ENCODE measurements at regions not wholly inside any gene's neighbourhood (a gene's known extent, or its start where the extent isn't known, plus 50 kb on each side); places are given as distances from the start of the nearest gene placed in this dataset.

DNA sequence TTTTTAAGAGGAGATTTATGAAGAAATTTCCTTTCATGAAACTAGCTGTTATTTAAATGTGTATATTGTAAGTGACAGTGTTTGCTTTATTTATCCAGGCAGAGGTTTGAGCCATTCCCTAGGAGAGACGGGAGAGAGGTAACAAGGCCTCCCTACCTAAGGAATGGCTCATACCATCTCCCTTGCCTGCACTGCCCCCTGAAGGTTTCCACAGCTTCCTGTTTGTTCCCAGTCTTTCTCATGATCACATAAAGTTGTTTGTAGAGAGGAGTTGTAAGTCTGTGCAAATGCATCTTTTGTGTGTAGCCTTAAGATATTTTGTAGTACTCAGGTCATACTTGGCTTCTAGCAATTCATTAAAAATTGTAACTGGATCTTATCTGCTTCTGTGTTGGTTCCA lies 1504.5 kb upstream of the PCDH10 start (continued):
- TF ChIP-seq HNF4A (conservative IDR thresholded peaks at IDR 0.05) (no peak), HNF4G (IDR thresholded peaks at IDR 0.05) (no peak), TAF1 (conservative IDR thresholded peaks at IDR 0.05) (no peak)
- TF ChIP-seq, protein P1, sequence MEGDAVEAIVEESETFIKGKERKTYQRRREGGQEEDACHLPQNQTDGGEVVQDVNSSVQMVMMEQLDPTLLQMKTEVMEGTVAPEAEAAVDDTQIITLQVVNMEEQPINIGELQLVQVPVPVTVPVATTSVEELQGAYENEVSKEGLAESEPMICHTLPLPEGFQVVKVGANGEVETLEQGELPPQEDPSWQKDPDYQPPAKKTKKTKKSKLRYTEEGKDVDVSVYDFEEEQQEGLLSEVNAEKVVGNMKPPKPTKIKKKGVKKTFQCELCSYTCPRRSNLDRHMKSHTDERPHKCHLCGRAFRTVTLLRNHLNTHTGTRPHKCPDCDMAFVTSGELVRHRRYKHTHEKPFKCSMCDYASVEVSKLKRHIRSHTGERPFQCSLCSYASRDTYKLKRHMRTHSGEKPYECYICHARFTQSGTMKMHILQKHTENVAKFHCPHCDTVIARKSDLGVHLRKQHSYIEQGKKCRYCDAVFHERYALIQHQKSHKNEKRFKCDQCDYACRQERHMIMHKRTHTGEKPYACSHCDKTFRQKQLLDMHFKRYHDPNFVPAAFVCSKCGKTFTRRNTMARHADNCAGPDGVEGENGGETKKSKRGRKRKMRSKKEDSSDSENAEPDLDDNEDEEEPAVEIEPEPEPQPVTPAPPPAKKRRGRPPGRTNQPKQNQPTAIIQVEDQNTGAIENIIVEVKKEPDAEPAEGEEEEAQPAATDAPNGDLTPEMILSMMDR (IDR thresholded peaks at IDR 0.05; ENCODE audit: low read depth, low read length, missing input control): no peak

GRCh38 chr4:131649227-131649626 lies 1499.9 kb upstream of the PCDH10 start:
- Histone ChIP-seq H3K9ac (ENCODE audit: low read depth in 1 of 2, low read length in 2 of 2) (no peak overlapping the region), H3K4me3 (ENCODE audit: low read depth in 1 of 3, low read length in 3 of 3) (no peak overlapping the region), H3K4me1 (ENCODE audit: control insufficient read depth in 4 of 4, insufficient read depth in 4 of 4, low read length in 3 of 4) (no peaks in the 10 kb centered on the region), H3K36me3 (ENCODE audit: control insufficient read depth in 4 of 4, insufficient read depth in 3 of 4, low read depth in 1 of 4, low read length in 3 of 4) (no peaks in the 10 kb centered on the region), H3K27me3 (ENCODE audit: control insufficient read depth in 4 of 4, insufficient read depth in 4 of 4, low read length in 3 of 4) (no peaks in the 10 kb centered on the region), H3K9me3 (ENCODE audit: control insufficient read depth in 4 of 4, low read length in 3 of 4) (no peaks in the 10 kb centered on the region), H3K27ac (ENCODE audit: low read depth in 1 of 2, low read length in 2 of 2) (no peak overlapping the region)
- no peak for TF ChIP-seq YY1 (IDR thresholded peaks at IDR 0.05)
- no peak for TF ChIP-seq ATF3 (IDR thresholded peaks at IDR 0.05)
- TF ChIP-seq SP1 (IDR thresholded peaks at IDR 0.05): no peak
- TF ChIP-seq, protein P1 (IDR thresholded peaks at IDR 0.05; ENCODE audit: low read depth, low read length, missing input control): no peak
- no peak for TF ChIP-seq RXRA (IDR thresholded peaks at IDR 0.05)
- TF ChIP-seq HNF4A (conservative IDR thresholded peaks at IDR 0.05): no peak
- TF ChIP-seq, protein P2, sequence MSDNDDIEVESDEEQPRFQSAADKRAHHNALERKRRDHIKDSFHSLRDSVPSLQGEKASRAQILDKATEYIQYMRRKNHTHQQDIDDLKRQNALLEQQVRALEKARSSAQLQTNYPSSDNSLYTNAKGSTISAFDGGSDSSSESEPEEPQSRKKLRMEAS (IDR thresholded peaks at IDR 0.05): no peak
- TF ChIP-seq REST (IDR thresholded peaks at IDR 0.05): no peak
- no peak for TF ChIP-seq ZBTB33 (IDR thresholded peaks at IDR 0.05)
- no peak for TF ChIP-seq EGR1 (IDR thresholded peaks at IDR 0.05; ENCODE audit: low read depth in 2 of 2)
- no peak for TF ChIP-seq GABPA (IDR thresholded peaks at IDR 0.05 in 1 of 2, conservative IDR thresholded peaks at IDR 0.05 in 1 of 2)
- TF ChIP-seq FOXA1 (IDR thresholded peaks at IDR 0.05): no peak
- TF ChIP-seq TAF1 (conservative IDR thresholded peaks at IDR 0.05): no peak
- no peak for TF ChIP-seq NR2F2 (IDR thresholded peaks at IDR 0.05)
- TF ChIP-seq HNF4G (IDR thresholded peaks at IDR 0.05): no peak
- TF ChIP-seq FOXA2 (IDR thresholded peaks at IDR 0.05): no peak
- no peak for TF ChIP-seq JUND (IDR thresholded peaks at IDR 0.05)
- no peak for DNase-seq (ENCODE audit: low spot score)
- WGBS: 81% methylated on average over 2 of the region's 2 CpGs
